GM12892 (cell line): ENCODE measurements at regions not wholly inside any gene's neighbourhood (a gene's known extent, or its start where the extent isn't known, plus 50 kb on each side); places are given as distances from the start of the nearest gene placed in this dataset.

ENCODE experiments used
- POLR2A ChIP-seq: IDR thresholded peaks from 2 replicates; pipeline ENCODE4 v1.6.1; 2011; ENCODE audit warnings: low read depth, low read length, control low read depth
- POLR2AphosphoS5 ChIP-seq: IDR thresholded peaks from 2 replicates; pipeline ENCODE4 v1.6.1; 2011; ENCODE audit warnings: low read depth, low read length, control low read depth

GRCh38 chr6:113562248-113562647 lies 294.9 kb upstream of the MARCKS start:
- TF ChIP-seq POLR2A, result no peak
- TF ChIP-seq POLR2AphosphoS5, result no peak
